ENCODE measurements at regions not wholly inside any gene's neighbourhood (a gene's known extent, or its start where the extent isn't known, plus 50 kb on each side); places are given as distances from the start of the nearest gene placed in this dataset.

GRCh38 chr4:19700992-19701391 is 550.7 kb upstream of the SLIT2 start:
- TF ChIP-seq CTCF (conservative IDR thresholded peaks at IDR 0.05), result no peak
- no peak for TF ChIP-seq EZH2 (IDR thresholded peaks at IDR 0.05; ENCODE audit: low read depth)

All from PC-9 (cell line).